ENCODE measurements at regions not wholly inside any gene's neighbourhood (a gene's known extent, or its start where the extent isn't known, plus 50 kb on each side); places are given as distances from the start of the nearest gene placed in this dataset.

GRCh38 chr4:77398256-77398655, 207.4 kb upstream of the CXCL13 start:
- Mint-ChIP-seq H3K27me3 (peaks cover 11% of the 10 kb centered on the region), H3K36me3 (ENCODE audit: low read depth) (no peaks in the 10 kb centered on the region), H3K4me1 (ENCODE audit: low read depth) (no peaks in the 10 kb centered on the region), H3K4me3 (no peak overlapping the region), H3K9me3 (no peaks in the 10 kb centered on the region), H3K27ac (no peak overlapping the region)
- POLR2A ChIA-PET: no interaction called here
- no peak for ATAC-seq
- DNase-seq: no peak
- TF ChIP-seq CTCF (IDR thresholded peaks at IDR 0.05): no peak
- intact Hi-C loops (cut with micrococcal nuclease): no loop called here
- CTCF ChIA-PET: no interaction called here

- Mint-ChIP-seq H3K4me1 (ENCODE audit: low read depth) (no peaks in the 10 kb centered on the region), H3K9me3 (no peaks in the 10 kb centered on the region), H3K27me3 (peaks cover 15% of the 10 kb centered on the region), H3K27ac (no peak overlapping the region), H3K4me3 (no peak overlapping the region), H3K36me3 (ENCODE audit: low read depth) (no peaks in the 10 kb centered on the region)
- ATAC-seq: no peak
- intact Hi-C loops (cut with micrococcal nuclease): no loop called here
- CTCF ChIA-PET: no interaction called here
- no peak for TF ChIP-seq CTCF (IDR thresholded peaks at IDR 0.05)
- no peak for DNase-seq
- POLR2A ChIA-PET: no interaction called here
Observed at GRCh38 chr4:77399831-77400230, 205.8 kb upstream of the CXCL13 start.

- ChIA-PET POLR2A (no interaction called here), CTCF (interaction anchor here (0.9 to 2.5 kb wide), 3 partner anchors 21 to 187 kb away, joined by 3 to 11 read pairs (median 4); no protein-coding TSS in a partner anchor)
- intact Hi-C loops (cut with micrococcal nuclease): no loop called here
- peaks cover 8% of the 10 kb centered on the region for H3K27me3 Mint-ChIP-seq
- no peak overlapping the region for H3K4me3 Mint-ChIP-seq
- no peaks in the 10 kb centered on the region for H3K9me3 Mint-ChIP-seq
- no peak for TF ChIP-seq CTCF (IDR thresholded peaks at IDR 0.05)
- H3K36me3 Mint-ChIP-seq (ENCODE audit: low read depth): no peaks in the 10 kb centered on the region
- DNase-seq: no peak
- H3K4me1 Mint-ChIP-seq (ENCODE audit: low read depth): no peaks in the 10 kb centered on the region
- ATAC-seq: no peak
- H3K27ac Mint-ChIP-seq: no peak overlapping the region
Observed at GRCh38 chr4:77413766-77414165, 191.9 kb upstream of the CXCL13 start.

GRCh38 chr4:77415689-77416088, 189.9 kb upstream of the CXCL13 start:
- Mint-ChIP-seq H3K27me3 (peaks cover 8% of the 10 kb centered on the region), H3K4me3 (no peak overlapping the region), H3K4me1 (ENCODE audit: low read depth) (no peaks in the 10 kb centered on the region), H3K27ac (no peak overlapping the region), H3K36me3 (ENCODE audit: low read depth) (no peaks in the 10 kb centered on the region), H3K9me3 (no peaks in the 10 kb centered on the region)
- TF ChIP-seq CTCF (IDR thresholded peaks at IDR 0.05): no peak
- ChIA-PET CTCF (interaction anchor here (0.8 to 2.5 kb wide), 2 partner anchors 31 to 57 kb away, joined by 3 to 11 read pairs; no protein-coding TSS in a partner anchor), POLR2A (no interaction called here)
- intact Hi-C loops (cut with micrococcal nuclease): no loop called here
- no peak for ATAC-seq
- DNase-seq: no peak

- Mint-ChIP-seq H3K27me3 (peaks cover 8% of the 10 kb centered on the region), H3K4me3 (no peak overlapping the region), H3K9me3 (no peaks in the 10 kb centered on the region), H3K4me1 (ENCODE audit: low read depth) (no peaks in the 10 kb centered on the region), H3K36me3 (ENCODE audit: low read depth) (no peaks in the 10 kb centered on the region), H3K27ac (no peak overlapping the region)
- ChIA-PET CTCF (interaction anchor here (0.6 to 2.3 kb wide), 18 partner anchors 9 to 201 kb away, joined by 3 to 14 read pairs (median 3); no protein-coding TSS in a partner anchor), POLR2A (interaction anchor here (1.1 kb wide), 1 partner anchor 36 kb away, joined by 4 read pairs; no protein-coding TSS in a partner anchor)
- DNase-seq (peak; percentile 24), ATAC-seq (peak; percentile 68)
- peak; percentile 15 for TF ChIP-seq CTCF (IDR thresholded peaks at IDR 0.05)
- intact Hi-C loops (cut with micrococcal nuclease): no loop called here
Observed at GRCh38 chr4:77418333-77418732, 187.3 kb upstream of the CXCL13 start.

Data from activated CD8-positive, alpha-beta T cell treated with anti-CD3 and anti-CD28 coated beads for 36 hours (primary cell).